ENCODE measurements at regions not wholly inside any gene's neighbourhood (a gene's known extent, or its start where the extent isn't known, plus 50 kb on each side); places are given as distances from the start of the nearest gene placed in this dataset.
A peak's percentile ranks its signal among the peaks of the same experiment; 100 is the strongest.

DNA sequence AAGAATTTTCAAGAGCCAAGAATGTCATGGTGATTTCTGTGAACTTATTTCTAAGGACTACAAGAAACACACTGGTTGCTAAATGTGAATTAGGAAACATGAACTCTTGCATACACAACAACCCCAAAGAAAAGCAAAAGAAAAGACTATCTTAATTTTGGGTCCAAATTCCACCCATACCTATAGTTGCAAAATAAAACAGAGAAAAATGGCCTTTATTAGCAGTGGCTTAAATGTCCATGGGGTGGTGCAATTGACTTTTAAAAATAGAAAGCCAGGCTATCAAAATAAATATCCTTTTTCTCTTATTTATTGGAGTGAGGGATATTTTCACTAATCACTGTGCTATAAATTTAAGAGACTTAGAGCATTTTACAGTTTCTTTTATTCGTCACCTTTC, 80.9 kb upstream of the DPYD start:
- no peak overlapping the region for H3K4me3 ChIP-seq (ENCODE audit: low read depth, low read length)
- TF ChIP-seq, protein P1, sequence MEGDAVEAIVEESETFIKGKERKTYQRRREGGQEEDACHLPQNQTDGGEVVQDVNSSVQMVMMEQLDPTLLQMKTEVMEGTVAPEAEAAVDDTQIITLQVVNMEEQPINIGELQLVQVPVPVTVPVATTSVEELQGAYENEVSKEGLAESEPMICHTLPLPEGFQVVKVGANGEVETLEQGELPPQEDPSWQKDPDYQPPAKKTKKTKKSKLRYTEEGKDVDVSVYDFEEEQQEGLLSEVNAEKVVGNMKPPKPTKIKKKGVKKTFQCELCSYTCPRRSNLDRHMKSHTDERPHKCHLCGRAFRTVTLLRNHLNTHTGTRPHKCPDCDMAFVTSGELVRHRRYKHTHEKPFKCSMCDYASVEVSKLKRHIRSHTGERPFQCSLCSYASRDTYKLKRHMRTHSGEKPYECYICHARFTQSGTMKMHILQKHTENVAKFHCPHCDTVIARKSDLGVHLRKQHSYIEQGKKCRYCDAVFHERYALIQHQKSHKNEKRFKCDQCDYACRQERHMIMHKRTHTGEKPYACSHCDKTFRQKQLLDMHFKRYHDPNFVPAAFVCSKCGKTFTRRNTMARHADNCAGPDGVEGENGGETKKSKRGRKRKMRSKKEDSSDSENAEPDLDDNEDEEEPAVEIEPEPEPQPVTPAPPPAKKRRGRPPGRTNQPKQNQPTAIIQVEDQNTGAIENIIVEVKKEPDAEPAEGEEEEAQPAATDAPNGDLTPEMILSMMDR (IDR thresholded peaks at IDR 0.05; ENCODE audit: low read depth, low read length, missing control alignments): peak; percentile 27
- in situ Hi-C loops (cut with HindIII; ENCODE audit: low sequenced_read_pairs): no loop called here
- no peak for DNase-seq (ENCODE audit: low read depth)

DNA sequence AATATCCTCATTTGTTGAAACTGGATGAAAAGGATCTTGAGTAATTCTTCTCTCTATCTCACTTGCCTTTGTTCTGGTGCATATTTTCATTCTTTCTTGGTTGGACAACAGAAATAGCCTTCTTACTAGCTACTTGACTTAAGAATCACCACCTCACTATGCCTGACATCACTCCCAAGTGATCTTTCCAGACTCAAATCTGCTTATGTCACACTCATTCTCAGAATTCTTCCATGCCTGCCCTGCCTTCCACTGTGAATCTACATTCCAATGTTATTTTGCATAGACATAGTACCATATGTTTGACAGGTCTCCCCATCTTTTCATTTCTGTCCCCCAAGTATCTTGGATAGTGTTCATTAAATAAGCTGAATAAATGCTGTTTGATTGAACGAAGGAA, 78.5 kb upstream of the DPYD start:
- DNase-seq (ENCODE audit: low read depth): peak; percentile 8
- H3K4me3 ChIP-seq (ENCODE audit: low read depth, low read length): no peak overlapping the region
- in situ Hi-C loops (cut with HindIII; ENCODE audit: low sequenced_read_pairs): no loop called here
- TF ChIP-seq, protein P1 (IDR thresholded peaks at IDR 0.05; ENCODE audit: low read depth, low read length, missing control alignments): no peak

- no peak overlapping the region for H3K4me3 ChIP-seq (ENCODE audit: low read depth, low read length)
- in situ Hi-C loops (cut with HindIII; ENCODE audit: low sequenced_read_pairs): no loop called here
- TF ChIP-seq, protein P1 (IDR thresholded peaks at IDR 0.05; ENCODE audit: low read depth, low read length, missing control alignments): no peak
- no peak for DNase-seq (ENCODE audit: low read depth)
These were observed 76.0 kb upstream of the DPYD start for GRCh38 chr1:97996880-97997279.

DNA sequence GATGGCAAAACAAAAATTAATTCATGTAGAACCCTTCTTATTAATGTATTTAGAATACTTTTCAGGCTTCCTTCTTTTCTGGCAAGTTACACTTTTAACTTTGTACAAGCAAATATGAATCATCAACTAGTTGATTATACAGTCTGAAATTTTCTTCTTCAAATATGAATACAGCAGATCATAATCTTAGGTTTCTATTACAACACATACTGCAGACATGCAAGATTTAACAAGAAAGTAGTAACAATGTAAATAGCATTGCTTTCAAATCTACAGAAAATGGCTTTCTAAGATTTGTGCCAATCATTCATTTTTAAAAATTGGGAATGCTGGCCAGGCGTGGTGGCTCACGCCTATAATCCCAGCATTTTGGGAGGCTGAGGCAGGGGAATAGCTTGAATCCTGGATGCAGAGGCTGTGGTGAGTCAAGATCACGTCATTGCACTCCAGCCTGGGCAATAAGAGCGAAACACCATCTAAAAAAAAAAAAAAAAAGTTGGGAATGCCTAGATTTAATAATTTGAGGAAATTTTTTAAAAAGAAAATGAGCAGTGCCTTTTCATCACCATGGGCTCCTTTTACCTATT, 68.4 kb upstream of the DPYD start:
- in situ Hi-C loops (cut with HindIII; ENCODE audit: low sequenced_read_pairs): no loop called here
- TF ChIP-seq, protein P1 (IDR thresholded peaks at IDR 0.05; ENCODE audit: low read depth, low read length, missing control alignments): no peak
- no peak overlapping the region for H3K4me3 ChIP-seq (ENCODE audit: low read depth, low read length)
- DNase-seq (ENCODE audit: low read depth): no peak

DNA sequence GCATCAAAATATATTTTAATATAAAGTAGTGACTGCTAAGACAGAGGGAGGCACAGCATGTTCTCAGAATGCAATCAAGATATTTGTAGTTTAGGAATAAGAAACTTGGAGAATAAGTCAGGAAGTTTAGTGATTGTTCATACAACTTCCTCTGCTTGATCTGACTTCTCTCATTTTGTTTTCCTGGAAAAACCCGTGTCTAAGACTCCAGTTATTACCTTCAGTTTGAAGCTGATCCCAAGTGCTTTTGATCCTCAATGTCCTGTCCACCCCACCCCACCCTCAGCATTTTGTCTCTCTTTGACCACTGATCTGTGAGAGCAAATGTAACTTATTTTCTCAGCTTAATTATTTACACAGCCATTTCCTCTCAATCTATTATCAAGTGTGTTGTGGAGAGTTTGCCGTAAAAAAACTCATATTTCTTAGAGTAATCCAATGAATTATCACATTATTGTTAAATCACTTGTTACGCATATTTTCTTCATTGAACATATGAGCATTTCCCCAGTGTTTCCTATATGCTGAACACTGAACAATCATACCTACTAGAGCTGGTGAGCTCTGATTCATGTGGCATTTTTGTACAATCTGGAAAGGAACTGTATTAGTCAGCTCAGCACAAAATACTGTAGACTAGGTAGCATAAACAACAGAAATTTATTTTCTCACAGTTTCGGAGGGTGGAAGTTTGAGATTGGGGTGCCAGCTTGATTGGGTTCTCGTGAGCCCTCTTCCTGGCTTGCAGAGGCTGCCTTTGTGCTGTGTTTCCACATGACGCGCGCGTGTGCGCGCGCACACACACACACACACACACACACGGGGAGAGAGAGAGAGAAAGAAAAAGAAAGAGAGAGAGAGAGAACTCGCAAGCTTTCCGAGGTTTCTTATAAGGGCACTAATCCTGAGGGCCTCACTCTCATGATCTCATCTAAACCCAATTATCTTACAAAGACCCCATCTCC, 65.5 kb upstream of the DPYD start:
- TF ChIP-seq, protein P1 (IDR thresholded peaks at IDR 0.05; ENCODE audit: low read depth, low read length, missing control alignments): no peak
- no peak overlapping the region for H3K4me3 ChIP-seq (ENCODE audit: low read depth, low read length)
- no peak for DNase-seq (ENCODE audit: low read depth)
- in situ Hi-C loops (cut with HindIII; ENCODE audit: low sequenced_read_pairs): no loop called here

DNA sequence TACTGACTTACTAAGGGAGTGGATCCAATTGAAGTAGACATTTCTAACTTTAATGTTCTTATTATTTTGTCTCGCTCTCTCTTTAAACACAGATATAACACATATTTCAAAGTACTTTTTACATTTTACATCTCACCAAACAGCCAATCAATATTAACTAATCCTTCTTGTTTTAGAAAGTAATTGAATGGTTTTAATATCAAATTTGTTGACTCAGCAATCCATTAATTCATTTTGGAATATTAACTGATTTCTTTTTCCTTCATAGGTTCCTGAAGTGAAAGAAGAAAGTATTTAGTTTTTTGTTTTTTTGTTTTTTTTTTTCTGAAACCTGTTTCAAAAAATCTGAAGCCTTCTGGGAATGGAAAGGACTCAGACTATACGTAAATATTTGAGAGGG, 62.3 kb upstream of the DPYD start:
- in situ Hi-C loops (cut with HindIII; ENCODE audit: low sequenced_read_pairs): no loop called here
- no peak overlapping the region for H3K4me3 ChIP-seq (ENCODE audit: low read depth, low read length)
- TF ChIP-seq, protein P1 (IDR thresholded peaks at IDR 0.05; ENCODE audit: low read depth, low read length, missing control alignments): no peak
- no peak for DNase-seq (ENCODE audit: low read depth)
